ENCODE measurements at regions not wholly inside any gene's neighbourhood (a gene's known extent, or its start where the extent isn't known, plus 50 kb on each side); places are given as distances from the start of the nearest gene placed in this dataset.
"Not testable (repeated sequence)": the region's sequence is repeated elsewhere in the genome, so short reads cannot be mapped to it uniquely, and the experiment has no call there.

- DNase-seq = peak; percentile 26
Observed at GRCh38 chr5:72587661-72588308, 80.6 kb upstream of the ZNF366 start.

DNA sequence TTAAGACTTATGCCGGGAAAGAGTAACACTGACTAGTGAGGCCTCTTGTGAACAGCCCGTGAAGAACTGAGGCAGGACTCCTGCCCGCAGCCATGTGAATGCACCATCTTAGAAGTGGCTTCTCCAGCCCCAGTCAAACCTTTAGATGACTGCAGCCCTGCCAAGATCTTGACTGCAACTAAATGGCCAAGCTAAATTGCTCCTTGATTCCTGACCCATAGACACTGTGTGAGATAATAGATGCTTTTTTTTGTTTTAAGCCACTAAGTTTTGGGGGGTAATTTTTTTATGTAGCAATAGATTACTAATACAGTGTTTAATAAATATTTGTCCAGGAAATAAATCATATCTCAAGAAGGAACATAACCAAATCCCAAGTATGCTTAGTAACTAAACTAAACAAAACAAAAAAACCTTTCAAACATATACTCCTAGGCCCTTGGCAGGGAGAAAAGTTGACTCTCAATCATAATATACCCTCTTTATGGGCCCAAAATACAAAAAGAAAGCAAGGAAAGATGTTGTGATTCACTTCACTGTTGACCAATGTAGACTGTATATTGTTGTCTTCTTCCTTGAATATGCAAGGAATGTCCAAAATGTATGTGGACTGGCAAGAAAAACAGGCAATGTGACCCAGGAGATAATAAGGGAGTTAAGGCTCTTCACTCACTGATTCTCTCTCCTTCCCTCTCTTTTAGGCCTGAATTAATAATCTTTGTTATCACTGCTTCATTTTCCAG is 79.7 kb upstream of the ZNF366 start:
- DNase-seq = no peak

- DNase-seq = peak; percentile 50
Observed at GRCh38 chr5:72584466-72584865, 77.3 kb upstream of the ZNF366 start.

DNA sequence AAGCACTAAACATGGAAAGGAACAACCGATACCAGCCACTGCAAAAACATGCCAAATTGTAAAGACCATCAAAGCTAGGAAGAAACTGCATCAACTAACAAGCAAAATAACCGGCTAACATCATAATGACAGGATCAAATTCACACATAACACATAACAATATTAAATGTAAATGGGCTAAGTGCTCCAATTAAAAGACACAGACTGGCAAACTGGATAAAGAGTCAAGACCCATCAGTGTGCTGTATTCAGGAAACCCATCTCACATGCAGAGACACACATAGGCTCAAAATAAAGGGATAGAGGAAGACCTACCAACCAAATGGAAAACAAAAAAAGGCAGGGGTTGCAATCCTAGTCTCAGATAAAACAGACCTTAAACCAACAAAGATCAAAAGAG is 72.1 kb upstream of the ZNF366 start:
- DNase-seq = not testable (repeated sequence)

- DNase-seq = no peak
Observed at GRCh38 chr5:72572236-72572765, 65.1 kb upstream of the ZNF366 start.

GRCh38 chr5:72569408-72569944 is 62.3 kb upstream of the ZNF366 start:
- no peak for DNase-seq

GRCh38 chr5:72566746-72567145 is 59.5 kb upstream of the ZNF366 start:
- no peak for DNase-seq

DNA sequence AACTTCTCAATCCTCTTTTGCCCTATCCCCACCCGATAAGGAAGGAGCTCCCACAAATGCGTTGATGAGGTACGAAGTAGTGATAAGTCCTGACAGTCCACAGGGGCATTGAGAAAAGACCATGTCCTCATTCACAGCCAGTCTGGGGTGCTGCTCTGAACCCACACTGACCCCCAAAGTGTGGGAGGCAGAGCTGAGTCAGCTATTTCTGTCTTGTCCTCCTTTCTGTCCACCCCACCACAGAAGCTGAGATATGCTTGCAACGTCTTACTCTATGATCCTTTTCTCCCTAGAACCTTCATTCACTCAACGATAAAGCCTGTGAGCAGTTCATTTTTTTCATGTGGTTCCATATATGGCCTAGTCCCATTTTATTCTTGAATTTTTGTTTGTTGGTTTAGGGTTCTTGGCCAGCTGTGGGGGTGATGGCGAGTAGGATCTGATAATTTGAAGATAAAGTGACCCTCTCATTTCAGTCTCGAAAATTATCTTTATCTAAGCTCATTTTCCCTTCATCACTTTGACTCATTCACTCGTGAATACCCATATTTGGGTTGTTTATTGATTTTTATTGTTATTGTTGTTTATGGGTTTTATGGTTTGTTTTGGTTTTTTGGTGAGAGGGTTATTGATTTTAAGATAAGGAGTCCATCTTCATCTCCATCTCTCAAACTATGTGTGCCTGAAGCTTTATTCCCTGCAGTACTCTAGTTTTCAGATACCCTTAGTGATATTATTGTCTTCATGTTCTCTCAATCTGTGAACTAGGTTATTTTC is 58.5 kb upstream of the ZNF366 start:
- DNase-seq = no peak

DNA sequence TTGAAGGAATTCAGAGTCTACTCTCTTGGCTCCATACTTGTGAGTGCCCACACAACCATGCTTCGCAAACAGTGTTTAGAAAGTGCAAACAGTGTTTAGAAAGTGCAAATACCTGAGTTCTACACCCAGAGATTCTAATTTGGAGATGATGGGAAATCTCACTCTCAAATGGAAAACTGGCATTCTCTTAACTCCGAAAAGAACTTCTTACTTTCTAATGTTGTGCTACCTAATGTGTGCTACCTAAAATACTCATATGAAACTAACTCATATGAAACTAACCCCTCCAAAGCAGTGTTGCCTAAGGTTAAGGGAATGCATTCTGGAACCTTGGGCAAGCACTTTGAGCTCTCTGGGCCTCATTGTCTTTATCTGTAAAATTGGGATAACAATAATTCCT is 55.5 kb upstream of the ZNF366 start:
- no peak for DNase-seq

- DNase-seq = no peak
Observed at GRCh38 chr5:72561148-72561972, 54.1 kb upstream of the ZNF366 start.

- DNase-seq = peak; percentile 62
Observed at GRCh38 chr5:72559866-72560766, 52.9 kb upstream of the ZNF366 start.

- DNase-seq = peak; percentile 30
Observed at GRCh38 chr5:72558383-72558782, 51.2 kb upstream of the ZNF366 start.

- peak; percentile 45 for DNase-seq
Observed at GRCh38 chr5:72558046-72558336, 50.8 kb upstream of the ZNF366 start.

- peak; percentile 26 for DNase-seq
Observed at GRCh38 chr5:72557167-72558045, 50.2 kb upstream of the ZNF366 start.

Measured in retina (tissue), 1 donor.